ENCODE measurements at regions not wholly inside any gene's neighbourhood (a gene's known extent, or its start where the extent isn't known, plus 50 kb on each side); places are given as distances from the start of the nearest gene placed in this dataset.
A peak's percentile ranks its signal among the peaks of the same experiment; 100 is the strongest.
"Not testable (repeated sequence)": the region's sequence is repeated elsewhere in the genome, so short reads cannot be mapped to it uniquely, and the experiment has no call there.

- no peak for DNase-seq
Observed at GRCh38 chr3:40649346-40649745, 124.6 kb downstream of the ZNF621 start.

GRCh38 chr3:40652072-40652471, 127.3 kb downstream of the ZNF621 start:
- no peak for DNase-seq

- no peak for DNase-seq
Observed at GRCh38 chr3:40653001-40653400, 128.2 kb downstream of the ZNF621 start.

GRCh38 chr3:40653878-40654277, 129.1 kb downstream of the ZNF621 start:
- no peak for DNase-seq

GRCh38 chr3:40655551-40655950, 130.8 kb downstream of the ZNF621 start:
- DNase-seq: no peak

- no peak for DNase-seq
Observed at GRCh38 chr3:40657623-40658022, 132.9 kb downstream of the ZNF621 start.

- DNase-seq: no peak
Observed at GRCh38 chr3:40658305-40658704, 133.5 kb downstream of the ZNF621 start.

- DNase-seq: no peak
Observed at GRCh38 chr3:40660554-40660953, 135.8 kb downstream of the ZNF621 start.

GRCh38 chr3:40661284-40661683, 136.5 kb downstream of the ZNF621 start:
- DNase-seq: no peak

GRCh38 chr3:40663280-40663679, 138.5 kb downstream of the ZNF621 start:
- DNase-seq: no peak

GRCh38 chr3:40669176-40669575, 144.4 kb downstream of the ZNF621 start:
- no peak for DNase-seq

- DNase-seq: no peak
Observed at GRCh38 chr3:40672861-40673260, 148.1 kb downstream of the ZNF621 start.

- peak in 1 of 3 experiments; percentile 22 for DNase-seq
Observed at GRCh38 chr3:40677321-40677720, 152.6 kb downstream of the ZNF621 start.

- DNase-seq: no peak
Observed at GRCh38 chr3:40677749-40678148, 153.0 kb downstream of the ZNF621 start.

GRCh38 chr3:40679290-40679689, 154.5 kb downstream of the ZNF621 start:
- DNase-seq: no peak

GRCh38 chr3:40680685-40681657, 156.2 kb downstream of the ZNF621 start:
- DNase-seq: no peak

- DNase-seq: peak in 1 of 3 experiments; percentile 1
Observed at GRCh38 chr3:40681658-40682055, 156.9 kb downstream of the ZNF621 start.

GRCh38 chr3:40689837-40690236, 165.1 kb downstream of the ZNF621 start:
- no peak for DNase-seq

- DNase-seq: peak in 1 of 3 experiments; percentile 12
Observed at GRCh38 chr3:40690749-40691451, 166.1 kb downstream of the ZNF621 start.

GRCh38 chr3:40691452-40691861, 166.7 kb downstream of the ZNF621 start:
- DNase-seq: no peak

GRCh38 chr3:40695848-40696247, 171.1 kb downstream of the ZNF621 start:
- no peak for DNase-seq

GRCh38 chr3:40698611-40699010, 173.9 kb downstream of the ZNF621 start:
- DNase-seq: not testable (repeated sequence)

- DNase-seq: no peak
Observed at GRCh38 chr3:40701016-40701588, 176.3 kb downstream of the ZNF621 start.

- no peak for DNase-seq
Observed at GRCh38 chr3:40704224-40704623, 179.5 kb downstream of the ZNF621 start.
